GM12865 (cell line): ENCODE measurements at regions not wholly inside any gene's neighbourhood (a gene's known extent, or its start where the extent isn't known, plus 50 kb on each side); places are given as distances from the start of the nearest gene placed in this dataset.

Source experiments
- DNase-seq: peaks from one replicate; pipeline ENCODE4 v3.0.0; 2010; ENCODE audit warnings: low read depth
- H3K4me3 ChIP-seq: 2 replicates; pipeline ENCODE4 v1.5.1; 2011; ENCODE audit warnings: mild to moderate bottlenecking, low read depth, low read length, control low read depth
- CTCF ChIP-seq: IDR thresholded peaks from 2 replicates; pipeline ENCODE4 v1.5.1; 2011; ENCODE audit warnings: low read length, control low read depth, low read depth, inconsistent platforms; ENCODE audit not compliant: insufficient read depth; ENCODE audit errors: missing control alignments

- no peak overlapping the region for H3K4me3 ChIP-seq
- no peak for DNase-seq
- TF ChIP-seq CTCF, result no peak
Measured at GRCh38 chr7:22962775-22963350, 51.1 kb downstream of the HYCC1 start.

GRCh38 chr7:22958742-22959141, 55.2 kb downstream of the HYCC1 start:
- H3K4me3 ChIP-seq, result no peak overlapping the region
- DNase-seq, result peak; percentile 20
- TF ChIP-seq CTCF, result no peak

GRCh38 chr7:22954251-22954650, 59.7 kb downstream of the HYCC1 start:
- no peak for TF ChIP-seq CTCF

GRCh38 chr7:22952306-22953015, 61.5 kb downstream of the HYCC1 start:
- H3K4me3 ChIP-seq, result no peak overlapping the region
- TF ChIP-seq CTCF, result no peak
- DNase-seq, result no peak

More at GRCh38 chr7:22954251-22954650, 59.7 kb downstream of the HYCC1 start:
- no peak overlapping the region for H3K4me3 ChIP-seq
- no peak for DNase-seq

- DNase-seq, result no peak
- no peak for TF ChIP-seq CTCF
- H3K4me3 ChIP-seq, result no peak overlapping the region
Measured at GRCh38 chr7:22949944-22950343, 64.0 kb downstream of the HYCC1 start.

GRCh38 chr7:22949221-22949620, 64.7 kb downstream of the HYCC1 start:
- H3K4me3 ChIP-seq, result no peak overlapping the region
- no peak for TF ChIP-seq CTCF
- no peak for DNase-seq

GRCh38 chr7:22948770-22949169, 65.2 kb downstream of the HYCC1 start:
- no peak for TF ChIP-seq CTCF
- no peak for DNase-seq
- no peak overlapping the region for H3K4me3 ChIP-seq
